ENCODE measurements at regions not wholly inside any gene's neighbourhood (a gene's known extent, or its start where the extent isn't known, plus 50 kb on each side); places are given as distances from the start of the nearest gene placed in this dataset.

DNA sequence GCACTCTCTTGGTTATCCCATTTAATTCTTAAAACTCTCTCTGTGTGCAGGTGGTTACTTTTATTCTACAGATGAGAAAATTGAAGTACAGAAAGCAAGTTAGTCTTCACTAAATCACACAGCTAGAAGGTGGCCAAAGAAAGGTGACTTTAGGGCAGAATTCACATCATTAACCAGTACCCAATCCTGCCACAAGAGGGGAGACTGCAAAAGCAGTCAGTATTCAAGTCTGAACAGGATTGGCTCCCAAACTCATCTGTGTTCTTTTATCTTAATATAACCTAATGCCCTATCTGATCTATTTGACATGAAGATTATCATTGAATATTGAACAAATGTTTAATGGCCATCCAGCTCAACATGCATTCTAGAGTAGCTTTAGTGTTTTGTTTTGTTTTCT lies 225.3 kb upstream of the FAM83B start:
- Histone ChIP-seq H3K36me3 (ENCODE audit: insufficient read depth, low read length) (no peaks in the 10 kb centered on the region), H3K4me3 (ENCODE audit: low read length) (no peak overlapping the region), H3K9me3 (ENCODE audit: low read length) (no peaks in the 10 kb centered on the region), H2AFZ (ENCODE audit: low read depth, low read length) (no peak overlapping the region), H3K4me1 (ENCODE audit: insufficient read depth, low read length) (no peaks in the 10 kb centered on the region), H3K27me3 (ENCODE audit: insufficient read depth, low read length) (no peaks in the 10 kb centered on the region)

DNA sequence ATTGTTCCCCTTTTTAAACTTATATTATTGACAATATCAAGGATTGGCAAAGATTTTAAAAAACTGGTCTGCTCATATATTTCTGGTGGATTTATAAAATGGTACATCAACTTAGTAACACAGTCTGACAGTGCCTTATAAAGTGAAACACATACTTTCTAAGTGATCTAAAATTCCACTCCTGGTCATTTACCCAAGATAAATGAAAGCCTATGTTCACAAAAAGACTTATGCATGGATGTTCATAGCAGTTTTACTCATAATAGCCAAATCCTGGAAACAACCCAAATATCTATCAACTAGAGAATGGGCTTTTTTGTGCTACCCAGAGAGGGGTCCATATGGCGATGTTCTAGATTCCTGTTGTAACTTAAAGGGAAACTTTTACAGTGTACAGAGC lies 222.4 kb upstream of the FAM83B start:
- no peak overlapping the region for H3K4me3 ChIP-seq (ENCODE audit: low read length)
- H2AFZ ChIP-seq (ENCODE audit: low read depth, low read length), result no peak overlapping the region
- no peaks in the 10 kb centered on the region for H3K36me3 ChIP-seq (ENCODE audit: insufficient read depth, low read length)
- no peaks in the 10 kb centered on the region for H3K4me1 ChIP-seq (ENCODE audit: insufficient read depth, low read length)
- H3K9me3 ChIP-seq (ENCODE audit: low read length), result no peaks in the 10 kb centered on the region
- H3K27me3 ChIP-seq (ENCODE audit: insufficient read depth, low read length), result no peaks in the 10 kb centered on the region

- H2AFZ ChIP-seq (ENCODE audit: low read depth, low read length), result no peak overlapping the region
- H3K4me1 ChIP-seq (ENCODE audit: insufficient read depth, low read length), result no peaks in the 10 kb centered on the region
- H3K27me3 ChIP-seq (ENCODE audit: insufficient read depth, low read length), result no peaks in the 10 kb centered on the region
- H3K36me3 ChIP-seq (ENCODE audit: insufficient read depth, low read length), result no peaks in the 10 kb centered on the region
- H3K9me3 ChIP-seq (ENCODE audit: low read length), result no peaks in the 10 kb centered on the region
- no peak overlapping the region for H3K4me3 ChIP-seq (ENCODE audit: low read length)
Measured at GRCh38 chr6:54624779-54625178, 221.8 kb upstream of the FAM83B start.

DNA sequence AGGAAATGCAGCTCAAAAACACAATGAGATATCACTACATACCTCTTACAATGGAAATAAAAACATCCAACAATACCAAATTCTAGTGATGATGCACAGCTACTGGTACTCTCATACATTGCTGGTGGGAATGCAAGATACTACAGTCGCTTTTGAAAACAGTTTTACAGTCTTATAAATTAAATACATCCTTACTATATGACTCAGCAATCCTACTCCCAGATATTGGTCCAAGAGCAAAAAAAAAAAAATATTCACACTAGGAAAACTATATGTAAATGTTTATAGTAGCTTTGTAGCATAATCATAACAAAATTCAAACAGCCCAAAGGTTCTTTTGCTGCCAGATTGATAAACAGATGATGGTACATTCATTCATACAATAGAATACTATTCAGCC lies 217.4 kb upstream of the FAM83B start:
- no peaks in the 10 kb centered on the region for H3K9me3 ChIP-seq (ENCODE audit: low read length)
- H2AFZ ChIP-seq (ENCODE audit: low read depth, low read length), result no peak overlapping the region
- H3K4me3 ChIP-seq (ENCODE audit: low read length), result no peak overlapping the region
- no peaks in the 10 kb centered on the region for H3K4me1 ChIP-seq (ENCODE audit: insufficient read depth, low read length)
- no peaks in the 10 kb centered on the region for H3K36me3 ChIP-seq (ENCODE audit: insufficient read depth, low read length)
- no peaks in the 10 kb centered on the region for H3K27me3 ChIP-seq (ENCODE audit: insufficient read depth, low read length)

- H3K4me3 ChIP-seq (ENCODE audit: low read length), result no peak overlapping the region
- no peak overlapping the region for H2AFZ ChIP-seq (ENCODE audit: low read depth, low read length)
- no peaks in the 10 kb centered on the region for H3K36me3 ChIP-seq (ENCODE audit: insufficient read depth, low read length)
- no peaks in the 10 kb centered on the region for H3K9me3 ChIP-seq (ENCODE audit: low read length)
- H3K4me1 ChIP-seq (ENCODE audit: insufficient read depth, low read length), result no peaks in the 10 kb centered on the region
- H3K27me3 ChIP-seq (ENCODE audit: insufficient read depth, low read length), result no peaks in the 10 kb centered on the region
Measured at GRCh38 chr6:54632984-54633565, 213.5 kb upstream of the FAM83B start.

GRCh38 chr6:54633601-54634000 lies 213.0 kb upstream of the FAM83B start:
- H3K4me3 ChIP-seq (ENCODE audit: low read length), result no peak overlapping the region

GRCh38 chr6:54640911-54641310 lies 205.7 kb upstream of the FAM83B start:
- Histone ChIP-seq H3K9me3 (ENCODE audit: low read length) (no peaks in the 10 kb centered on the region), H3K4me1 (ENCODE audit: insufficient read depth, low read length) (peaks cover 5% of the 10 kb centered on the region), H2AFZ (ENCODE audit: low read depth, low read length) (no peak overlapping the region), H3K36me3 (ENCODE audit: insufficient read depth, low read length) (no peaks in the 10 kb centered on the region), H3K27me3 (ENCODE audit: insufficient read depth, low read length) (no peaks in the 10 kb centered on the region), H3K4me3 (ENCODE audit: low read length) (no peak overlapping the region)

More at GRCh38 chr6:54633601-54634000, 213.0 kb upstream of the FAM83B start:
- H2AFZ ChIP-seq (ENCODE audit: low read depth, low read length), result no peak overlapping the region
- no peaks in the 10 kb centered on the region for H3K36me3 ChIP-seq (ENCODE audit: insufficient read depth, low read length)
- H3K4me1 ChIP-seq (ENCODE audit: insufficient read depth, low read length), result no peaks in the 10 kb centered on the region
- H3K9me3 ChIP-seq (ENCODE audit: low read length), result no peaks in the 10 kb centered on the region
- H3K27me3 ChIP-seq (ENCODE audit: insufficient read depth, low read length), result no peaks in the 10 kb centered on the region

GRCh38 chr6:54646069-54646950 lies 200.3 kb upstream of the FAM83B start:
- Histone ChIP-seq H3K4me1 (ENCODE audit: insufficient read depth, low read length) (peaks cover 16% of the 10 kb centered on the region), H3K4me3 (ENCODE audit: low read length) (no peak overlapping the region), H2AFZ (ENCODE audit: low read depth, low read length) (peak overlapping the region; percentile 22), H3K9me3 (ENCODE audit: low read length) (no peaks in the 10 kb centered on the region), H3K36me3 (ENCODE audit: insufficient read depth, low read length) (no peaks in the 10 kb centered on the region), H3K27me3 (ENCODE audit: insufficient read depth, low read length) (no peaks in the 10 kb centered on the region)

- no peaks in the 10 kb centered on the region for H3K27me3 ChIP-seq (ENCODE audit: insufficient read depth, low read length)
- H2AFZ ChIP-seq (ENCODE audit: low read depth, low read length), result peak overlapping the region; percentile 22
- no peaks in the 10 kb centered on the region for H3K9me3 ChIP-seq (ENCODE audit: low read length)
- no peaks in the 10 kb centered on the region for H3K36me3 ChIP-seq (ENCODE audit: insufficient read depth, low read length)
- no peak overlapping the region for H3K4me3 ChIP-seq (ENCODE audit: low read length)
- peaks cover 16% of the 10 kb centered on the region for H3K4me1 ChIP-seq (ENCODE audit: insufficient read depth, low read length)
Measured at GRCh38 chr6:54646951-54647664, 199.5 kb upstream of the FAM83B start.

- H3K4me1 ChIP-seq (ENCODE audit: insufficient read depth, low read length), result no peaks in the 10 kb centered on the region
Measured at GRCh38 chr6:54654381-54654780, 192.2 kb upstream of the FAM83B start.

GRCh38 chr6:54655162-54655561 lies 191.4 kb upstream of the FAM83B start:
- H2AFZ ChIP-seq (ENCODE audit: low read depth, low read length), result no peak overlapping the region
- no peak overlapping the region for H3K4me3 ChIP-seq (ENCODE audit: low read length)
- no peaks in the 10 kb centered on the region for H3K9me3 ChIP-seq (ENCODE audit: low read length)
- no peaks in the 10 kb centered on the region for H3K4me1 ChIP-seq (ENCODE audit: insufficient read depth, low read length)
- H3K27me3 ChIP-seq (ENCODE audit: insufficient read depth, low read length), result no peaks in the 10 kb centered on the region
- H3K36me3 ChIP-seq (ENCODE audit: insufficient read depth, low read length), result no peaks in the 10 kb centered on the region

More at GRCh38 chr6:54654381-54654780, 192.2 kb upstream of the FAM83B start:
- Histone ChIP-seq H2AFZ (ENCODE audit: low read depth, low read length) (no peak overlapping the region), H3K4me3 (ENCODE audit: low read length) (no peak overlapping the region), H3K27me3 (ENCODE audit: insufficient read depth, low read length) (no peaks in the 10 kb centered on the region), H3K36me3 (ENCODE audit: insufficient read depth, low read length) (no peaks in the 10 kb centered on the region), H3K9me3 (ENCODE audit: low read length) (no peaks in the 10 kb centered on the region)

GRCh38 chr6:54665278-54665677 lies 181.3 kb upstream of the FAM83B start:
- Histone ChIP-seq H3K27me3 (ENCODE audit: insufficient read depth, low read length) (no peaks in the 10 kb centered on the region), H3K36me3 (ENCODE audit: insufficient read depth, low read length) (no peaks in the 10 kb centered on the region), H2AFZ (ENCODE audit: low read depth, low read length) (no peak overlapping the region), H3K4me3 (ENCODE audit: low read length) (no peak overlapping the region), H3K9me3 (ENCODE audit: low read length) (peaks cover 4% of the 10 kb centered on the region), H3K4me1 (ENCODE audit: insufficient read depth, low read length) (peaks cover 26% of the 10 kb centered on the region)

DNA sequence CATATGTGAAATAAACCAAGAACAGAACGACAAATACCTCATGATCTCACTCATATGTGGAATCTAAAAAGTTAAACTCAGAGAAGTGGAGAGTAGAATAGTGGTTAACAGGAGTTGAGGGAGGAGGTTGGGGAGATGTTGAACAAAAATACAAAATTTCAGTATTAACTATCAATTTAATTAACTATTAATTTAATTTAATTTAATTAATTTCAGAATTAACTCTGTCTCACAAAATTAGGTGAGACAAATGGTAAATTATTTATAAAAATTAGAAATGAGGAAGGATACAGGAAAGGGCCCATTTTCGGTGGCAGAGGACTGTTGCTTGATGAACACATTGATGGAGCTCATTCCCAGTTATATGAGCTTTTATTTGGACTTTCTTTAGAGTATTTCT lies 166.0 kb upstream of the FAM83B start:
- Histone ChIP-seq H3K9me3 (ENCODE audit: low read length) (no peaks in the 10 kb centered on the region), H3K27me3 (ENCODE audit: insufficient read depth, low read length) (no peaks in the 10 kb centered on the region), H3K4me3 (ENCODE audit: low read length) (no peak overlapping the region), H3K36me3 (ENCODE audit: insufficient read depth, low read length) (no peaks in the 10 kb centered on the region), H2AFZ (ENCODE audit: low read depth, low read length) (no peak overlapping the region), H3K4me1 (ENCODE audit: insufficient read depth, low read length) (no peaks in the 10 kb centered on the region)
